ENCODE measurements at regions not wholly inside any gene's neighbourhood (a gene's known extent, or its start where the extent isn't known, plus 50 kb on each side); places are given as distances from the start of the nearest gene placed in this dataset.

DNA sequence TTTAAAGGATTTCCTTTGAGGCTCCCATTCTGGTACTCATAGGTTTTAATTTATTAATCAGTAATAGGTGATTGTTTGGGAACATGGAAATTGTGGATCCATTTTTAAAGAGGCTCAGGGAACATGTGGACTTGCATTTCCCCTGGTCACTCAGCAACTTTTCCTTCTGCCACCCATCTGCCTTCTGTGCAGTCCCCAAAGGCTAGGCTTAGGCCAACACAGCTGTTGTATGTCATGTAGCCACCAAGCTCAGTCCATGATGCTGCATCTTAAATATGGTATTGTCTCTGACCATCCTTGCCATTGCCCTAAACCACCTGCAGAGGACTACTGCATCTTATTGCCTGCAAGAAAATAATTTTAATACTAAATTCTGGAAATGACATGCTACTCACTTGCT, 416.7 kb upstream of the SEMA6D start:
- no peaks in the 10 kb centered on the region for H3K4me1 ChIP-seq
- intact Hi-C loops (cut with DNase I) = no loop called here
- H3K9me3 ChIP-seq = no peaks in the 10 kb centered on the region
- H3K4me3 ChIP-seq = no peak overlapping the region
- ATAC-seq (no peak), DNase-seq (no peak)
- TF ChIP-seq, protein P1, sequence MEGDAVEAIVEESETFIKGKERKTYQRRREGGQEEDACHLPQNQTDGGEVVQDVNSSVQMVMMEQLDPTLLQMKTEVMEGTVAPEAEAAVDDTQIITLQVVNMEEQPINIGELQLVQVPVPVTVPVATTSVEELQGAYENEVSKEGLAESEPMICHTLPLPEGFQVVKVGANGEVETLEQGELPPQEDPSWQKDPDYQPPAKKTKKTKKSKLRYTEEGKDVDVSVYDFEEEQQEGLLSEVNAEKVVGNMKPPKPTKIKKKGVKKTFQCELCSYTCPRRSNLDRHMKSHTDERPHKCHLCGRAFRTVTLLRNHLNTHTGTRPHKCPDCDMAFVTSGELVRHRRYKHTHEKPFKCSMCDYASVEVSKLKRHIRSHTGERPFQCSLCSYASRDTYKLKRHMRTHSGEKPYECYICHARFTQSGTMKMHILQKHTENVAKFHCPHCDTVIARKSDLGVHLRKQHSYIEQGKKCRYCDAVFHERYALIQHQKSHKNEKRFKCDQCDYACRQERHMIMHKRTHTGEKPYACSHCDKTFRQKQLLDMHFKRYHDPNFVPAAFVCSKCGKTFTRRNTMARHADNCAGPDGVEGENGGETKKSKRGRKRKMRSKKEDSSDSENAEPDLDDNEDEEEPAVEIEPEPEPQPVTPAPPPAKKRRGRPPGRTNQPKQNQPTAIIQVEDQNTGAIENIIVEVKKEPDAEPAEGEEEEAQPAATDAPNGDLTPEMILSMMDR (IDR thresholded peaks at IDR 0.05) = no peak
- H3K27ac ChIP-seq = no peak overlapping the region
- no peaks in the 10 kb centered on the region for H3K36me3 ChIP-seq
- no peaks in the 10 kb centered on the region for H3K27me3 ChIP-seq (ENCODE audit: low read depth)

DNA sequence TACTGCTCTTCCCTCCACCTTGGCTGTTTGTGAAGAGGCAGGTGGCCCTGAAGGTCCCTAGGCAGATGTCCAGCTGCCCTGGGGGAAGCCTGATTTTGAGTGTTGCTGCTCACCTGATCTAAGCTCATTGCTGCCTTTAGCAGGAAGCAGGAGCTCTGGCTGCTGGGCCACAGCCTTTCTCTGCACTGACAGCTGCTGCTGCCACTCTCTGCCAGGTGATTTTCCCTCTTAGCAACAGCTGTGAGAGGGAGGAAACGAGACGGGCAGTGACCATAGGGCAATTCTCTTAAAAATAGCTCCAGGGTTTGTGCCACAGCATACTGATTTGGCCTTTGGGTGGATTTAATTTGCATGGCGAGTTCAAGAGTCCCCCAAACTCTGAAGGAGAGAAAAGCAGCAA, 415.8 kb upstream of the SEMA6D start:
- Histone ChIP-seq H3K27ac (no peak overlapping the region), H3K4me3 (no peak overlapping the region), H3K27me3 (ENCODE audit: low read depth) (no peaks in the 10 kb centered on the region), H3K4me1 (no peaks in the 10 kb centered on the region), H3K9me3 (no peaks in the 10 kb centered on the region), H3K36me3 (no peaks in the 10 kb centered on the region)
- TF ChIP-seq, protein P1 (IDR thresholded peaks at IDR 0.05) = no peak
- intact Hi-C loops (cut with DNase I) = no loop called here
- ATAC-seq = no peak
- DNase-seq = no peak

DNA sequence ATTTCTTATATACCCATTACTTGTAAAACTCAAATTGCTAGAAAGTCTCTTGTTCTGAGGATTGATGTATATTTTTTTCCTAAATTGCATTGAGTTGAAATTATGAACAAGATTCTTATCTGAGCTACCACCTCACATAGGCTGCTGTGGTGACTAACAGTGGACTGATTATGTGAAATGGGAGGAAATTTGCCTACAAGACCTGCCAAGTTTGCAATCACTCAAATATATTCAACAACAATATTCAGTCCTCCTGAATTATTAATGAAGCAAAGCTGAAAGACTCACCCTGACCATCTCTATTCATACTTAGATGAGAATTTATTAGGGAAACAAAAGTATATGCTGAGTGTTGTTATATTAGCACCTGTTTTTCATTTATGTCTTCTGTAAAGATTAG, 412.6 kb upstream of the SEMA6D start:
- no peak for DNase-seq
- no peak overlapping the region for H3K27ac ChIP-seq
- H3K36me3 ChIP-seq = no peaks in the 10 kb centered on the region
- intact Hi-C loops (cut with DNase I) = no loop called here
- H3K9me3 ChIP-seq = no peaks in the 10 kb centered on the region
- TF ChIP-seq, protein P1 (IDR thresholded peaks at IDR 0.05) = no peak
- no peak overlapping the region for H3K4me3 ChIP-seq
- no peaks in the 10 kb centered on the region for H3K27me3 ChIP-seq (ENCODE audit: low read depth)
- no peaks in the 10 kb centered on the region for H3K4me1 ChIP-seq
- ATAC-seq = no peak

DNA sequence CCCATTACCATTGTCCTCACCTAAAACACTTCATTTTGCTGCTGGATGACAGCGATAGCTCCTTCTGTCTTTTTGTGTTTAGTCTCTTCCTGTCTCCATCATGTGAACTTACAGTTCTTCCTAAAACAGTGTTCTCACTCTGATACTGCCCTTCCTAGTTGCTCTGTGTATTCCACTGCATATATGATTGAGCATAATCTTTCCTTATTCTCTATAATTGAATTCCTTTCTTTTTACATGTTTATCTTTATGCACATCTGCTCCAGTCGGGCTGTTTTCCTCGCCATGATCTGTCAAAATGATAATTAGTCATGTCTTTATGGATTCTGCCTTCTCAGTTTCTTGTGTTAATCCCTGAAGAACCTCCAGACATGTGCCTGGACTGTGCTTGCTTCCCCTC, 405.1 kb upstream of the SEMA6D start:
- Histone ChIP-seq H3K27me3 (ENCODE audit: low read depth) (no peaks in the 10 kb centered on the region), H3K27ac (no peak overlapping the region), H3K4me1 (no peaks in the 10 kb centered on the region), H3K4me3 (no peak overlapping the region), H3K36me3 (no peaks in the 10 kb centered on the region), H3K9me3 (no peaks in the 10 kb centered on the region)
- intact Hi-C loops (cut with DNase I) = no loop called here
- ATAC-seq = no peak
- DNase-seq = no peak
- TF ChIP-seq, protein P1 (IDR thresholded peaks at IDR 0.05) = no peak

DNA sequence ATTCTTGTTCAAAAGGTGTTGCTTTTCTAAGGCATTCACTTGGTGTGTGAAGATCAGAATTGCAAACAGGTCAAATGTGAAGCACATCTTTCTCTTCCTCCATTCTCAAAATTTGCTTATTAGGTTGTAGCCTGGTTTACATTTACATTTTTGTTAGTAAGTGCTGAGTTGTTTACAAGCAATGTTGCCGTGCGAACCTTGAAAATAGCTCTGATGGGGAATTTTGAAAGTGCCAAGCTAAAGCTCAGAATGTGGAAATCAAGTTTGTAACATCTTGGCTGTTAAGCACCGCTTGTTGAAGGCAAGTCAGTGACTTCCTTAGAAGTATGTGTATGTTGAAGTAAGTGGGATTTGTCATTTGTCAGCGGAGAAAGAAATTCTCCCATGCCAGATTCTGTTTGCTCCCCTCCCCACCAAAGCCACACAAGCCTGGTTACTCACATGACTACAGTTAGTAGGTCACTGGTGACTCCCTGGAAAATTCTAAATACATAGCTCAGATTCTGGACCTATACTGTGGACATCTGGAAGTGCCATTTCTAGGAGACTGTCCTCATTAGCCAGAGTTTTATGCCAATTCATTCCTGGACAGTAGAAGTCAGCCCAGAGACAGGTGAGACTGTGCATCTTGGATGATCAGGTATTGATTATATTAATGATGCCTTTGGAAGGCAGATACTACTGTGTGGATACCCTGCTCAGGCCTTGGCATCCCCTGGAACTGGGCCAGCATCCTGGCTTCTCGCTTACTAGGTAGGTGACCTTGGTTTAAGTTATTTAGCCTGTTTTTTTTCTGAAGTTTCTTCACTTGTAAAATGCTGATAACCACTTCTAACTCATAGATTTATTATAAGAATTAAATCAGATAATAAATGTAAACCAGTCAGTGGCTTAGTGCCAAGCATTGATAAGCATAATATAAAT, 390.6 kb upstream of the SEMA6D start:
- Histone ChIP-seq H3K4me1 (no peaks in the 10 kb centered on the region), H3K4me3 (no peak overlapping the region), H3K36me3 (no peaks in the 10 kb centered on the region), H3K9me3 (no peaks in the 10 kb centered on the region), H3K27ac (no peak overlapping the region), H3K27me3 (ENCODE audit: low read depth) (no peaks in the 10 kb centered on the region)
- DNase-seq (no peak), ATAC-seq (no peak)
- TF ChIP-seq, protein P1 (IDR thresholded peaks at IDR 0.05) = no peak
- intact Hi-C loops (cut with DNase I) = no loop called here

Data from lower lobe of right lung (tissue), 2 donors.